Keratinocyte (primary cell): ENCODE measurements at regions not wholly inside any gene's neighbourhood (a gene's known extent, or its start where the extent isn't known, plus 50 kb on each side); places are given as distances from the start of the nearest gene placed in this dataset.

Experiments
- DNase-seq: peaks from one replicate; pipeline ENCODE4 v3.0.0-alpha.2; 2011; ENCODE audit warnings: low read depth, missing footprints, low spot score
- FAIRE-seq: peaks from 2 replicates; lab custom pipeline; 2011; peaks lifted over from hg19 to GRCh38; lab: Jason Lieb, UNC
- H2AFZ ChIP-seq: 2 replicates; pipeline ENCODE4 v1.6.0; 2012; ENCODE audit warnings: low read length, control low read depth, inconsistent platforms; ENCODE audit not compliant: control insufficient read depth
- H3K27ac ChIP-seq: 2 replicates; pipeline ENCODE4 v1.5.1; 2011; ENCODE audit warnings: low read length; ENCODE audit not compliant: control insufficient read depth, insufficient read depth
- H3K27me3 ChIP-seq: 3 replicates; pipeline ENCODE4 v1.6.0; 2011; ENCODE audit warnings: low read length; ENCODE audit not compliant: control insufficient read depth, insufficient read depth; ENCODE audit errors: extremely low read depth
- H3K36me3 ChIP-seq, 2 experiments: 2 replicates in 1 of 2; 3 replicates in 1 of 2; pipeline ENCODE4 v1.5.1; 2011; ENCODE audit warnings: low read length in 2 of 2, mild to moderate bottlenecking in 1 of 2; ENCODE audit not compliant: control insufficient read depth in 2 of 2, insufficient read depth in 2 of 2; ENCODE audit errors: extremely low read depth in 1 of 2
- H3K4me1 ChIP-seq: 3 replicates; pipeline ENCODE4 v1.5.1; 2011; ENCODE audit warnings: low read length; ENCODE audit not compliant: control insufficient read depth, insufficient read depth; ENCODE audit errors: extremely low read depth
- H3K4me2 ChIP-seq: 3 replicates; pipeline ENCODE4 v1.6.0; 2011; ENCODE audit warnings: low read depth, low read length; ENCODE audit not compliant: control insufficient read depth, insufficient read depth; ENCODE audit errors: extremely low read depth
- H3K4me3 ChIP-seq, 3 experiments: fragments of 200-600 bp in 1 of 3; sonication (generic) in 1 of 3; 2 replicates in 2 of 3; 3 replicates in 1 of 3; pipeline ENCODE4 v1.5.1; 2011 to 2016; ENCODE audit warnings: low read length in 3 of 3, mild to moderate bottlenecking in 3 of 3, control low read depth in 2 of 3, inconsistent platforms in 1 of 3, low read depth in 1 of 3, mixed read lengths in 1 of 3, mixed run types in 1 of 3, moderate library complexity in 1 of 3; ENCODE audit not compliant: control insufficient read depth in 2 of 3, insufficient read depth in 2 of 3; ENCODE audit errors: extremely low read depth in 1 of 3
- H3K79me2 ChIP-seq: 2 replicates; pipeline ENCODE4 v1.6.0; 2012; ENCODE audit warnings: low read length; ENCODE audit not compliant: control insufficient read depth, insufficient read depth
- H3K9ac ChIP-seq: 3 replicates; pipeline ENCODE4 v1.6.0; 2011; ENCODE audit warnings: low read length; ENCODE audit not compliant: control insufficient read depth, insufficient read depth; ENCODE audit errors: extremely low read depth
- H3K9me1 ChIP-seq: 3 replicates; pipeline ENCODE4 v1.6.0; 2011; ENCODE audit warnings: low read length; ENCODE audit not compliant: control insufficient read depth, insufficient read depth; ENCODE audit errors: extremely low read depth
- H3K9me3 ChIP-seq: 2 replicates; pipeline ENCODE4 v1.5.1; 2012; ENCODE audit warnings: low read depth, low read length; ENCODE audit not compliant: control insufficient read depth
- H4K20me1 ChIP-seq: 3 replicates; pipeline ENCODE4 v1.6.0; 2011; ENCODE audit warnings: low read length; ENCODE audit not compliant: control insufficient read depth, insufficient read depth; ENCODE audit errors: extremely low read depth
- EZH2 ChIP-seq: IDR thresholded peaks from one replicate; pipeline ENCODE4 v1.6.1; 2012; ENCODE audit warnings: inconsistent platforms, mild to moderate bottlenecking, low read length, moderate library complexity
- dilution Hi-C: fragments of 300-500 bp; cut with MboI; formaldehyde crosslinking; loops from one replicate; pipeline ENCODE4 v1.7.0; 2020; ENCODE audit warnings: low sequenced_read_pairs; ENCODE audit not compliant: extremely low pct_ligation_motif_present
- TF ChIP-seq, protein P1 (sequence below), 3 experiments: IDR thresholded peaks in 1 of 3; conservative IDR thresholded peaks in 1 of 3; optimal IDR thresholded peaks in 1 of 3; 2 replicates in 2 of 3; 3 replicates in 1 of 3; pipeline versions ENCODE3 to v1.5.1; 2011; ENCODE audit warnings: low read length in 3 of 3, mild to moderate bottlenecking in 3 of 3, moderate library complexity in 2 of 3, control low read depth in 1 of 3, inconsistent platforms in 1 of 3; ENCODE audit not compliant: insufficient read depth in 2 of 3; ENCODE audit errors: extremely low read depth in 1 of 3

DNA sequence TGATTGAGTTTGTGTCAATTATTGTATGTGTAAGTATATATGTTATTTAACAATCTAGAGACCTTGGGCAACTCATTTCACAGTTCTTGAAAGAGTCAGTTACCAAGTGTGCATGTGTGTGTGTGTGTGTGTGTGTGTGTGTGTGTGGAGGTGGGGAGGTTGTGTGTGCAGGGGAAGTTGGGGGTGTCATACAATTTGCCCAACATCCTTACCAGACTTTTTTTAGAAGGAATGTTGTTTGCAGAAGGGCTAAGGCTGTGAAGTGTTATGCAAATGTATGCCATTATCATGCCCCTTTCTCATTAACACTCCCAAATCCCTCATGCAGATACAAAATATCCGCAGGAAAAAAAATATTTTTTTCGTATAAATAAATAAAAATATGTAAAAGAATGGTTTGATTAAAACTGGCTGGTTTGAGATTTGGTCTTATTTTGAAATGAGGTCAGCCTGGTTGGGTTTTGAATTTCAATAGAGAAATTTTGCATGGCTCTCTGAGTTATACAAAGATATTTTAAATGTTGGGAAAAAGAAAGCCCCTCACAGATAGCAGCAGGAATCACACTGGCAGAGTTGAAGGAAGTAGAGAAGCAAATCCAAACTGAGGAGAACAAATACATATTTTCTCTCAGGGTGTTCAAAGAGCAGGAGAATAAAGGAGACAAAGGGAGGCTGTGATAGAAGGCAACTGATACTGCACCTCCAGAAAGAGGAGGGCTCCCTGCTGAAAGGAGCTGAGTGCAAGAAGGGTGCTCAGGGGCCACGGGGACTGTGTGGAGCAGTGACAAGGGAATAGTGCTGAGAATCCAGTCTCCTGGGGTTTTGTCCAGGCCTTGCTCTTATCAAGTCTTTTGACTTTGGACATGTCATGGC is 1365.5 kb upstream of the CELF4 start:
- H3K27ac ChIP-seq, result no peak overlapping the region
- H3K9ac ChIP-seq, result no peak overlapping the region
- H3K9me3 ChIP-seq, result no peaks in the 10 kb centered on the region
- no peaks in the 10 kb centered on the region for H3K27me3 ChIP-seq
- no peak for FAIRE-seq
- H2AFZ ChIP-seq, result no peak overlapping the region
- H4K20me1 ChIP-seq, result no peaks in the 10 kb centered on the region
- H3K36me3 ChIP-seq, result no peaks in the 10 kb centered on the region
- DNase-seq, result no peak
- no peak overlapping the region for H3K4me2 ChIP-seq
- dilution Hi-C loops, result no loop called here
- no peaks in the 10 kb centered on the region for H3K9me1 ChIP-seq
- no peaks in the 10 kb centered on the region for H3K4me1 ChIP-seq
- TF ChIP-seq, protein P1, sequence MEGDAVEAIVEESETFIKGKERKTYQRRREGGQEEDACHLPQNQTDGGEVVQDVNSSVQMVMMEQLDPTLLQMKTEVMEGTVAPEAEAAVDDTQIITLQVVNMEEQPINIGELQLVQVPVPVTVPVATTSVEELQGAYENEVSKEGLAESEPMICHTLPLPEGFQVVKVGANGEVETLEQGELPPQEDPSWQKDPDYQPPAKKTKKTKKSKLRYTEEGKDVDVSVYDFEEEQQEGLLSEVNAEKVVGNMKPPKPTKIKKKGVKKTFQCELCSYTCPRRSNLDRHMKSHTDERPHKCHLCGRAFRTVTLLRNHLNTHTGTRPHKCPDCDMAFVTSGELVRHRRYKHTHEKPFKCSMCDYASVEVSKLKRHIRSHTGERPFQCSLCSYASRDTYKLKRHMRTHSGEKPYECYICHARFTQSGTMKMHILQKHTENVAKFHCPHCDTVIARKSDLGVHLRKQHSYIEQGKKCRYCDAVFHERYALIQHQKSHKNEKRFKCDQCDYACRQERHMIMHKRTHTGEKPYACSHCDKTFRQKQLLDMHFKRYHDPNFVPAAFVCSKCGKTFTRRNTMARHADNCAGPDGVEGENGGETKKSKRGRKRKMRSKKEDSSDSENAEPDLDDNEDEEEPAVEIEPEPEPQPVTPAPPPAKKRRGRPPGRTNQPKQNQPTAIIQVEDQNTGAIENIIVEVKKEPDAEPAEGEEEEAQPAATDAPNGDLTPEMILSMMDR (optimal IDR thresholded peaks at IDR 0.05 in 1 of 3, IDR thresholded peaks at IDR 0.05 in 1 of 3, conservative IDR thresholded peaks at IDR 0.05 in 1 of 3; ENCODE audit: extremely low read depth in 1 of 3, insufficient read depth in 2 of 3, low read length in 3 of 3), result no peak
- no peak for TF ChIP-seq EZH2
- no peaks in the 10 kb centered on the region for H3K79me2 ChIP-seq
- H3K4me3 ChIP-seq, result no peak overlapping the region

DNA sequence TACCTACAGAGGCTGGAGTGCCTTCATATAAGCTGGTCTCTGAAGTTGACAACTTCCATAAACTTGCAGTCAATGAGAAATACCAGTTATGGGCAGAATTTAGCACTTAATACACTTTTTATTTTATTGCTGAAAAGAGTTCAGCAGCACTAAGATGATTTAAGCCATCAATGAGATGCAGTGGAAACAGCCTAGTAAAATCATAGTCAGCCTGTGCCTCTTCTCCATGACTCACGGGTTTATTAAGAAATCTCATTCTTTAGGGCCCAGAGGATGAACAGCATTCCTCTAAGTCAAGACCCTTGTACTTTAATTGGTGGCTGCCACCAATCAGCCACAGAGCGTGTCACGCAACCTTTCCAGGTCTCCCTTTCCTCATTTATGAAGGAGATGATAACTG is 1357.9 kb upstream of the CELF4 start:
- no peak overlapping the region for H2AFZ ChIP-seq
- TF ChIP-seq, protein P1 (optimal IDR thresholded peaks at IDR 0.05 in 1 of 3, IDR thresholded peaks at IDR 0.05 in 1 of 3, conservative IDR thresholded peaks at IDR 0.05 in 1 of 3; ENCODE audit: extremely low read depth in 1 of 3, insufficient read depth in 2 of 3, low read length in 3 of 3), result no peak
- TF ChIP-seq EZH2, result no peak
- no peak overlapping the region for H3K9ac ChIP-seq
- H3K4me2 ChIP-seq, result no peak overlapping the region
- no peaks in the 10 kb centered on the region for H3K79me2 ChIP-seq
- DNase-seq, result no peak
- no peaks in the 10 kb centered on the region for H3K9me1 ChIP-seq
- no peaks in the 10 kb centered on the region for H3K4me1 ChIP-seq
- no peaks in the 10 kb centered on the region for H3K27me3 ChIP-seq
- H3K27ac ChIP-seq, result no peak overlapping the region
- FAIRE-seq, result no peak
- H3K36me3 ChIP-seq, result no peaks in the 10 kb centered on the region
- H3K9me3 ChIP-seq, result no peaks in the 10 kb centered on the region
- dilution Hi-C loops, result no loop called here
- no peaks in the 10 kb centered on the region for H4K20me1 ChIP-seq
- H3K4me3 ChIP-seq, result no peak overlapping the region
